Spleen (tissue), 7 donors: ENCODE measurements at regions not wholly inside any gene's neighbourhood (a gene's known extent, or its start where the extent isn't known, plus 50 kb on each side); places are given as distances from the start of the nearest gene placed in this dataset.

Experiments
- CTCF ChIP-seq, 11 experiments: fragments of 200-600 bp in 7 of 11; fragments of 450-650 bp in 4 of 11; sonication (generic) in 4 of 11; IDR thresholded peaks in 8 of 11; conservative IDR thresholded peaks in 3 of 11; 1 replicate in 7 of 11; 2 replicates in 4 of 11; pipeline versions ENCODE4 v1.4.0 to v1.8.0; 2016 to 2021; ENCODE audit warnings: antibody characterized with exemption in 11 of 11, inconsistent platforms in 4 of 11, mild to moderate bottlenecking in 1 of 11
- POLR2A ChIP-seq, 3 donors: fragments of 450-650 bp; IDR thresholded peaks; one replicate each; pipeline ENCODE4 v1.5.1; 2017; ENCODE audit warnings: antibody characterized with exemption in 3 of 3, mild to moderate bottlenecking in 1 of 3
- donor health status: DM: no; HTN: no; CAD: no; lungs with moderate emphysema.
- donor health status: DM: no; HTN: no; CAD: no.
- donor health status: DM: no; HTN: no; CAD: no.

GRCh38 chr7:24175603-24176002 is 108.4 kb upstream of the NPY start:
- TF ChIP-seq CTCF (IDR thresholded peaks at IDR 0.05 in 8 of 11, conservative IDR thresholded peaks at IDR 0.05 in 3 of 11) (no peak), POLR2A (IDR thresholded peaks at IDR 0.05) (no peak)
